Peyer's patch (tissue), 4 donors: ENCODE measurements at regions not wholly inside any gene's neighbourhood (a gene's known extent, or its start where the extent isn't known, plus 50 kb on each side); places are given as distances from the start of the nearest gene placed in this dataset.
"Not testable (repeated sequence)": the region's sequence is repeated elsewhere in the genome, so short reads cannot be mapped to it uniquely, and the experiment has no call there.

Experiments used
- DNase-seq, 3 donors: peaks; one replicate each; pipeline ENCODE4 v3.0.0-alpha.2; 2017 to 2019
- H3K27ac ChIP-seq, 4 donors: fragments of 200-600 bp; sonication (generic); one replicate each; pipeline ENCODE4 v1.5.1; 2016 to 2019
- H3K27me3 ChIP-seq, 2 donors: fragments of 200-600 bp; sonication (generic); one replicate each; pipeline ENCODE4 v1.5.1; 2019
- H3K36me3 ChIP-seq, 3 donors: fragments of 200-600 bp; sonication (generic); one replicate each; pipeline ENCODE4 v1.5.1; 2016 to 2019
- H3K4me1 ChIP-seq, 4 donors: fragments of 200-600 bp; sonication (generic); one replicate each; pipeline ENCODE4 v1.5.1; 2016 to 2019
- H3K4me3 ChIP-seq, 4 donors: fragments of 200-600 bp; sonication (generic); 1 replicate in 3 of 4; 2 replicates in 1 of 4; pipeline ENCODE4 v1.5.1; 2016 to 2019; ENCODE audit warnings: mild to moderate bottlenecking in 1 of 4
- H3K9me3 ChIP-seq, 4 donors: fragments of 200-600 bp; sonication (generic); one replicate each; pipeline ENCODE4 v1.5.1; 2016 to 2019; ENCODE audit warnings: mild to moderate bottlenecking in 1 of 4
- CTCF ChIP-seq, 6 experiments: fragments of 450-650 bp in 4 of 6; fragments of 200-600 bp in 2 of 6; sonication (generic) in 1 of 6; IDR thresholded peaks; one replicate each; pipeline ENCODE4 v1.5.1; 2017 to 2019; ENCODE audit warnings: antibody characterized with exemption in 6 of 6, mild to moderate bottlenecking in 3 of 6, moderate library complexity in 1 of 6
- POLR2A ChIP-seq, 2 donors: fragments of 450-650 bp; IDR thresholded peaks; one replicate each; pipeline ENCODE4 v1.5.1; 2017; ENCODE audit warnings: antibody characterized with exemption in 2 of 2, mild to moderate bottlenecking in 2 of 2, moderate library complexity in 2 of 2

DNA sequence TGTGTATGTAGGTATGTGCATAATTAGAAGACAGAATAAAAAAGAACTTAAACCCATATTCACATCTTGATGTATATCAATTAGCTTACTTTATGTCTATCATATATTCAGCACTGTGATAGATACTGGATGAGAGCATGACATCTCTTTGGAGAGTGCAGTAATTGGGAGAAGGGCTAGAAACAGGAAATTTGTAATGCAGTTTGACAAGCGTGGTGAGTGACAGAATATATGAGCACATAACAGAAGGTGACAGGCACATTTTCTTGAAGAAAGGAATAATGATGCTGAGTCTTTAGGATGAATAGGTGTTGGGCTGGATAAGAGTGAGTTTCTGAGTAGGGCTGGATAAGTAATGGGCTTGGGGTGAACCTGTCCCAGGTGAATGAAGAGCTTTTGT, 680.3 kb upstream of the ZNF385D start:
- no peaks in the 10 kb centered on the region for H3K36me3 ChIP-seq
- DNase-seq = no peak
- no peak overlapping the region for H3K4me3 ChIP-seq
- TF ChIP-seq POLR2A (IDR thresholded peaks at IDR 0.05) = no peak
- no peak for TF ChIP-seq CTCF (IDR thresholded peaks at IDR 0.05)
- no peaks in the 10 kb centered on the region for H3K9me3 ChIP-seq
- H3K27me3 ChIP-seq = no peaks in the 10 kb centered on the region
- H3K4me1 ChIP-seq = no peaks in the 10 kb centered on the region
- no peak overlapping the region for H3K27ac ChIP-seq

DNA sequence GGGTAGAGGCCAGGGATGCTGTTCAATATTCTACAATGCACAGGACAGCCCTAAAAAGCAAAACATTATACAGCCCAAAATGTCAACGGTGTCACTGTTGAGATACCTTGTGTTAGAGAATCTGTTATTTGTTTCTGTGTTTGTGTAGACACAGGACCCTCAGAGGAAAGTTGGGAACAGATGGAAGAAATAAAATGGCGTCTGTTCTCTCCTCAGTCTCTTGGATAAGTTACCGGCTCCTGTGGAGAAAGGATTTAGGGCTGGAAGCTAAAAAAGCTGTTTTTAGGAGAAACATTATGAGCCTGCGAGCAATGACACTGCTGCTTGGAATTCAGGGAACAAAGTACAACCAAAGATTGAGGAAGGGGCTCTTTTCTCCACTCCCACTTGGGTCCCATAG, 688.6 kb upstream of the ZNF385D start:
- no peaks in the 10 kb centered on the region for H3K36me3 ChIP-seq
- no peak overlapping the region for H3K4me3 ChIP-seq
- no peaks in the 10 kb centered on the region for H3K9me3 ChIP-seq
- DNase-seq = no peak
- H3K27ac ChIP-seq = no peak overlapping the region
- no peaks in the 10 kb centered on the region for H3K4me1 ChIP-seq
- TF ChIP-seq POLR2A (IDR thresholded peaks at IDR 0.05) = no peak
- TF ChIP-seq CTCF (IDR thresholded peaks at IDR 0.05) = no peak
- no peaks in the 10 kb centered on the region for H3K27me3 ChIP-seq

- H3K4me3 ChIP-seq = no peak overlapping the region
- no peaks in the 10 kb centered on the region for H3K36me3 ChIP-seq
- no peaks in the 10 kb centered on the region for H3K9me3 ChIP-seq
- no peaks in the 10 kb centered on the region for H3K4me1 ChIP-seq
- H3K27ac ChIP-seq = no peak overlapping the region
- no peaks in the 10 kb centered on the region for H3K27me3 ChIP-seq
- no peak for DNase-seq
- TF ChIP-seq POLR2A (IDR thresholded peaks at IDR 0.05) (no peak), CTCF (IDR thresholded peaks at IDR 0.05) (no peak)
Measured at GRCh38 chr3:22441711-22442110, 690.7 kb upstream of the ZNF385D start.

DNA sequence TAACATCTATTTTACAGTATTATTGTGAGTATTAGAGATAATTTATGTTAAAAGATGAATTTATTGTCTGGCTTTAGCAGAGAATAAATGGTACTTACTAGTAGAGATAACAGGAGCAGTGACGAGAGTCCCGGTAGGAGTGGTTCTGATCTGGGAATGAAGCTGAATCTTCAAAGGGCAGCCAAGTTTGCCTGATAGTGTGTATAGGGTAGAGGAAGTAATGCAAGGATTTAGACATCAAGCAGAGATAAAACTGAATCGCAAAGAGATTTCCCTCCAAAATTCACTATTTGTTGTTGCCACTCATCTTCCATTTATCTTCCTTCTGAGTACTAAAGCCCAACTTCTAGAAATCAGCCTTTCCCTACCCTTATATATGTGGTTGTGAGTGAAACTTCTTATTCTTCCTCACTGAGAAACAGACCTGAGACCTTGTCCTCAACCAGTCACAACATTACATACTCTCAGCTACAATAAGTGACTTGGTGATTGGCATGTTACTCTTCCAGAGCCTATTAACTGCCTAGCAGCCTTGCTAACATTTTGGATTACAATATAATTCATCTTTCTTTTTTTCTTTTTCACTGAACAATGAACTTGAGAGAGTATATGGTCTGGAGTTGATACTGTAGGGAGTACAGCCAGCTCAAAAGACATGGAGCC, 692.7 kb upstream of the ZNF385D start:
- Histone ChIP-seq H3K27ac (no peak overlapping the region), H3K27me3 (no peaks in the 10 kb centered on the region), H3K4me1 (no peaks in the 10 kb centered on the region), H3K36me3 (no peaks in the 10 kb centered on the region), H3K9me3 (no peaks in the 10 kb centered on the region), H3K4me3 (no peak overlapping the region)
- no peak for DNase-seq
- TF ChIP-seq POLR2A (IDR thresholded peaks at IDR 0.05) (no peak), CTCF (IDR thresholded peaks at IDR 0.05) (no peak)

DNA sequence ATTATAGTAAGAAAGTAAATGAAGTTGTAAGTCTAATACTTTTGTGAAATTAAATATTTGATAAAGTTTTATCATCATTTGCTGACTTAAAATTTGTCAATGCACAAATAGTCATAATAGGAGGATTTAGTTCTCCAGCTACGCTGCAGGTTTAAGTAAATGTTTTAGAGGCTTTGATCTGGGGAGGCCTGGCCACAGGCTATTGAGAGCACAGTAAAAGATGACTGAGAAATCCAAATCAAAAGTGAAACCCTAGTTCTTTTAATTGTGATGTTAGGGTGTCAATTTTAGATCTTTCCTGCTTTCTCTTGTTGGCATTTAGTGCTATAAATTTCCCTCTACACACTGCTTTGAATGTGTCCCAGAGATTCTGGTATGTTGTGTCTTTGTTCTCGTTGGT, 694.3 kb upstream of the ZNF385D start:
- H3K4me1 ChIP-seq, DNase-seq, H3K27me3 ChIP-seq, H3K4me3 ChIP-seq, H3K9me3 ChIP-seq, H3K36me3 ChIP-seq, H3K27ac ChIP-seq: not testable (repeated sequence)

DNA sequence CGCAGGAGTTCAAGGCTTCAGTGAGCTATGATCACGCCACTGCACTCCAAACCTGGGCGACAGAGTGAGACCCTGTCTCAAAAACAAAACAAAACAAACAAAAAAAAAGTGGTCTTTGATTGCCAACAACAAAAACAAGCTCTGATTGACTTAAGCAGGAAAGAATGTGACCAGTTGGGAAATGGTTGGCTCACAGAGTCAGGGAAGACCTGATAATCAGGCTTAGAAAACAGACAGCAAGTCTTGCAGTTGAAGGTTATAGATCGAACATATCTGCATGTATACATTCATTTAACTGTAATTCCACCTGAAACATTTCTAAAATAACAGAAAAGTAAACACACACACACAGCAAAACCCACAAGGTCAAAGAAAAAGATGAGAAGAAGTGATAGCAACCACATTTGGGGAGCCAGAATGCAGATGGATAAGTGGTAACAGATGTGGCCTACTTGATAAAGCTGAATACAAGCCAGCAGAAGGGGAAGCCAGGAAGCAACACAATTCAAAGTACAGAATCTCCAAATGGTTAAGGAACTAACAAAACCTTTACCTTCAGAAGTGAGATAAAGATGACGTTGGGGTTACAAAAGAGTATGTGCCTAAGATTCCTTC, 699.9 kb upstream of the ZNF385D start:
- no peaks in the 10 kb centered on the region for H3K36me3 ChIP-seq
- no peak overlapping the region for H3K4me3 ChIP-seq
- no peaks in the 10 kb centered on the region for H3K9me3 ChIP-seq
- H3K27ac ChIP-seq = no peak overlapping the region
- no peaks in the 10 kb centered on the region for H3K4me1 ChIP-seq
- DNase-seq = no peak
- H3K27me3 ChIP-seq = no peaks in the 10 kb centered on the region
- no peak for TF ChIP-seq CTCF (IDR thresholded peaks at IDR 0.05)
- TF ChIP-seq POLR2A (IDR thresholded peaks at IDR 0.05) = no peak
